Thoracic aorta (tissue), 2 donors: ENCODE measurements at regions not wholly inside any gene's neighbourhood (a gene's known extent, or its start where the extent isn't known, plus 50 kb on each side); places are given as distances from the start of the nearest gene placed in this dataset.
A peak's percentile ranks its signal among the peaks of the same experiment; 100 is the strongest.

ENCODE experiments used
- ATAC-seq: fragments of 150-250 bp; one replicate; pipeline ENCODE4 v1.8.0; 2017; ENCODE audit warnings: low read depth; ENCODE audit not compliant: insufficient number of reproducible peaks, low FRiP score
- DNase-seq: peaks from one replicate; pipeline ENCODE4 v3.0.0-alpha.2; 2020; ENCODE audit warnings: low spot score
- H3K27ac ChIP-seq, 2 donors: fragments of 200-600 bp; sonication (generic); 1 replicate in 1 of 2; 2 replicates in 1 of 2; pipeline ENCODE4 v1.5.1; 2016; ENCODE audit warnings: mild to moderate bottlenecking in 2 of 2, moderate library complexity in 2 of 2
- H3K27me3 ChIP-seq: fragments of 200-600 bp; sonication (generic); replicated peaks from 2 replicates; pipeline ENCODE4 v1.6.0; 2016; ENCODE audit warnings: mild to moderate bottlenecking; ENCODE audit not compliant: insufficient read depth
- H3K36me3 ChIP-seq: fragments of 200-600 bp; sonication (generic); one replicate; pipeline ENCODE4 v1.5.1; 2016
- H3K4me1 ChIP-seq, 2 donors: fragments of 200-600 bp; sonication (generic); 1 replicate in 1 of 2; 2 replicates in 1 of 2; pipeline versions ENCODE4 v1.5.1 to v1.6.0; 2016; ENCODE audit warnings: low read depth in 2 of 2, mild to moderate bottlenecking in 1 of 2; ENCODE audit not compliant: control insufficient read depth in 1 of 2
- H3K4me3 ChIP-seq: fragments of 200-600 bp; sonication (generic); 2 replicates; pipeline ENCODE4 v1.5.1; 2016; ENCODE audit warnings: mild to moderate bottlenecking
- H3K9me3 ChIP-seq: fragments of 200-600 bp; sonication (generic); 2 replicates; pipeline ENCODE4 v1.5.1; 2016
- CTCF ChIP-seq: fragments of 200-600 bp; sonication (generic); IDR thresholded peaks from one replicate; pipeline ENCODE4 v1.5.1; 2019; ENCODE audit warnings: antibody characterized with exemption

GRCh38 chr6:22943327-22943726 is 374.0 kb downstream of the HDGFL1 start:
- Histone ChIP-seq H3K9me3 (no peaks in the 10 kb centered on the region), H3K4me1 (peaks cover 8 to 16% of the 10 kb centered on the region in 2 donors), H3K36me3 (no peaks in the 10 kb centered on the region), H3K27ac (no peak overlapping the region), H3K4me3 (no peak overlapping the region), H3K27me3 (no peaks in the 10 kb centered on the region)
- no peak for DNase-seq
- no peak for ATAC-seq
- no peak for TF ChIP-seq CTCF

GRCh38 chr6:22949967-22950366 is 380.6 kb downstream of the HDGFL1 start:
- ATAC-seq = no peak
- Histone ChIP-seq H3K36me3 (no peaks in the 10 kb centered on the region), H3K27ac (no peak overlapping the region), H3K4me1 (peaks cover 0 to 17% of the 10 kb centered on the region in 2 donors), H3K9me3 (no peaks in the 10 kb centered on the region), H3K4me3 (no peak overlapping the region), H3K27me3 (no peaks in the 10 kb centered on the region)
- no peak for DNase-seq
- no peak for TF ChIP-seq CTCF

- TF ChIP-seq CTCF = no peak
- no peak for DNase-seq
- H3K27ac ChIP-seq = no peak overlapping the region
- H3K4me1 ChIP-seq = peaks cover 3 to 30% of the 10 kb centered on the region in 2 donors
- no peaks in the 10 kb centered on the region for H3K9me3 ChIP-seq
- no peaks in the 10 kb centered on the region for H3K27me3 ChIP-seq
- no peak for ATAC-seq
- no peak overlapping the region for H3K4me3 ChIP-seq
- H3K36me3 ChIP-seq = no peaks in the 10 kb centered on the region
Measured at GRCh38 chr6:22952097-22952496, 382.7 kb downstream of the HDGFL1 start.

GRCh38 chr6:22954749-22955385 is 385.5 kb downstream of the HDGFL1 start:
- no peak for ATAC-seq
- Histone ChIP-seq H3K4me1 (peaks cover 3 to 30% of the 10 kb centered on the region in 2 donors), H3K9me3 (no peaks in the 10 kb centered on the region), H3K36me3 (no peaks in the 10 kb centered on the region), H3K27me3 (no peaks in the 10 kb centered on the region), H3K4me3 (peak overlapping the region; percentile 60), H3K27ac (no peak overlapping the region)
- no peak for DNase-seq
- TF ChIP-seq CTCF = no peak

GRCh38 chr6:22956029-22956681 is 386.8 kb downstream of the HDGFL1 start:
- Histone ChIP-seq H3K27me3 (no peaks in the 10 kb centered on the region), H3K27ac (no peak overlapping the region), H3K36me3 (no peaks in the 10 kb centered on the region), H3K4me1 (peaks cover 3 to 30% of the 10 kb centered on the region in 2 donors), H3K4me3 (no peak overlapping the region), H3K9me3 (no peaks in the 10 kb centered on the region)
- ATAC-seq = no peak
- DNase-seq = no peak
- no peak for TF ChIP-seq CTCF
